Adrenal gland (tissue), 9 donors: ENCODE measurements at regions not wholly inside any gene's neighbourhood (a gene's known extent, or its start where the extent isn't known, plus 50 kb on each side); places are given as distances from the start of the nearest gene placed in this dataset.

ENCODE experiments used
- DNase-seq, 7 donors: peaks; one replicate each; pipeline ENCODE4 v3.0.0-alpha.2; 2019 to 2020
- H3K27ac ChIP-seq, 5 donors: fragments of 200-600 bp; sonication (generic) in 4 of 5; 1 replicate in 3 of 5; 2 replicates in 2 of 5; pipeline versions ENCODE4 v1.5.1 to v1.8.0; 2016 to 2020; ENCODE audit warnings: mild to moderate bottlenecking in 1 of 5
- H3K27me3 ChIP-seq: fragments of 200-600 bp; 2 replicates; pipeline ENCODE4 v1.8.0; 2021
- H3K36me3 ChIP-seq, 2 donors: fragments of 200-600 bp; replicated peaks in 1 of 2; 1 replicate in 1 of 2; 2 replicates in 1 of 2; pipeline versions ENCODE4 v1.5.1 to v1.8.0; 2018 to 2022
- H3K4me1 ChIP-seq, 2 donors: fragments of 200-600 bp; replicated peaks in 1 of 2; 1 replicate in 1 of 2; 2 replicates in 1 of 2; pipeline versions ENCODE4 v1.5.1 to v1.8.0; 2018 to 2021
- H3K4me3 ChIP-seq, 4 donors: fragments of 200-600 bp; sonication (generic) in 3 of 4; one replicate each; pipeline ENCODE4 v1.5.1; 2016 to 2018
- H3K9me3 ChIP-seq, 3 donors: fragments of 200-600 bp; sonication (generic) in 1 of 3; replicated peaks in 1 of 3; 1 replicate in 2 of 3; 2 replicates in 1 of 3; pipeline versions ENCODE4 v1.5.1 to v1.8.0; 2016 to 2021
- POLR2A ChIP-seq, 2 donors: fragments of 450-650 bp; IDR thresholded peaks; one replicate each; pipeline ENCODE4 v1.6.1; 2017; ENCODE audit warnings: antibody characterized with exemption in 2 of 2, mild to moderate bottlenecking in 2 of 2, moderate library complexity in 1 of 2
- WGBS, 4 donors: extraction: QIAGEN DNeasy Blood & Tissue Kit in 2 of 4; methylation state at CpG; one replicate each; pipeline versions ENCODE4 v1.1.5 to v1.1.7; 2013 to 2017; 5-methylcytosine and 5-hydroxymethylcytosine counted together
- intact Hi-C, 2 donors: fragments of 100-400 bp; cut with DNase I; formaldehyde crosslinking; loops; one replicate each; pipeline versions ENCODE4 v1.14.1 to v1.15.0; 2022 to 2023
- TF ChIP-seq, protein P1 (sequence below), 6 experiments: fragments of 450-650 bp in 4 of 6; fragments of 200-600 bp in 2 of 6; sonication (generic) in 1 of 6; IDR thresholded peaks; 1 replicate in 5 of 6; 2 replicates in 1 of 6; pipeline versions ENCODE4 v1.5.1 to v1.8.0; 2016 to 2021; ENCODE audit warnings: antibody characterized with exemption in 6 of 6, mild to moderate bottlenecking in 2 of 6, moderate library complexity in 1 of 6
- donor health status: healthy with polysubstance abuse.
- donor health status: Bipolar disorder and iron deficiency.
- donor health status: DM: yes; HTN: yes; CAD: no.
- donor health status: DM: no; HTN: no; CAD: no.
- donor health status: DM: no; HTN: no; CAD: no.

DNA sequence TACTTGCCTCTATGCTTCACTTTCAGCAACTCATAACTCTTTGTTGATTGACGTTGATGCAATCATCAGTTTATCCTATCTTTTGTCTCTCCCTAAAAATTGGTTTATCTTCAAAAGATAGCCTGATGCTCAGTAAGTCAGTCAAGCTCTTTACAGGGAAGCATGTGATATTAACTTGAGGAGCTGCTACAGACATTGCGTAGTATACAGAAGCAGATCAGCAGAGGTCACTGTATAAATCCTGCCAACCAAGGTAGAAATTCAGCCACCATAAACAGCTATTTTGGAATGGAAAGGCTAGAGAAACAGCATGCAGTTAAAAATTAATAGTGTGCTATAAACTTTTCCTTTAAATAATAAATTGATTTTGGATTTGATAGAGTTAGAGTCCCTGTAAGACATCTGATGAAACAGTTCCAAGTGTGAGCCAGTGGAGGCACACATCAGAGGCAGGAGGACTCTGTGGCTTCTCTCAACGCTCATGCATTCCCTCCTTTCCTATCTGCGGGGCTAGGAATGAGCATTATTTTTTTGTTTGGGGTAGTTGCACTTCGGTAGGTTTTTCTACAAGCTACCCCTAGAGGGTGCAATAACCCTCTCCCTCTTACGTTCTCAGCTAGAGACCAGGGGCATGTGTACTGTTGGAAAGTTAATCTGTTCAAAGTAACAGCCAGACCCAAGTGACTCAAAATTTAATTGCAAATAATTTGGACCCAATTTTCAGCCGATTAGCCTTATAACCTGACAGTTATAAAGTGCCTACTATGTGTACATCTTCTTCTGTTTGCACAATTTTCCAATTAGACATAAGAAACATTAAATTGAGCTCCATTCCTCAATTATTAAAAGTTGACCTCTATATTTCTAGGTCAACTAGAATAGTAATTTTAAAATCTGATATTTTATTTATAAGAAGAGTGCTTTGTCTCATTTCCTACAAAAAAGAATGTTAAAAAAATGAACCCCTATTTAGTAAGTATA is 647.7 kb upstream of the SOX9 start:
- no peaks in the 10 kb centered on the region for H3K4me1 ChIP-seq
- no peaks in the 10 kb centered on the region for H3K9me3 ChIP-seq
- intact Hi-C loops = loop anchor here in 1 of 2 donors (5.0 to 10.0 kb wide), 2 partner anchors 649 to 1072 kb away; partner anchors contain the start of gene SOX9
- H3K27me3 ChIP-seq = peaks cover 4% of the 10 kb centered on the region
- 25 to 27% (median 26%) methylated on average over 7 of the region's 7 CpGs for WGBS, 4 donors
- no peak overlapping the region for H3K4me3 ChIP-seq
- H3K36me3 ChIP-seq = no peaks in the 10 kb centered on the region
- no peak for TF ChIP-seq POLR2A (IDR thresholded peaks at IDR 0.05)
- TF ChIP-seq, protein P1, sequence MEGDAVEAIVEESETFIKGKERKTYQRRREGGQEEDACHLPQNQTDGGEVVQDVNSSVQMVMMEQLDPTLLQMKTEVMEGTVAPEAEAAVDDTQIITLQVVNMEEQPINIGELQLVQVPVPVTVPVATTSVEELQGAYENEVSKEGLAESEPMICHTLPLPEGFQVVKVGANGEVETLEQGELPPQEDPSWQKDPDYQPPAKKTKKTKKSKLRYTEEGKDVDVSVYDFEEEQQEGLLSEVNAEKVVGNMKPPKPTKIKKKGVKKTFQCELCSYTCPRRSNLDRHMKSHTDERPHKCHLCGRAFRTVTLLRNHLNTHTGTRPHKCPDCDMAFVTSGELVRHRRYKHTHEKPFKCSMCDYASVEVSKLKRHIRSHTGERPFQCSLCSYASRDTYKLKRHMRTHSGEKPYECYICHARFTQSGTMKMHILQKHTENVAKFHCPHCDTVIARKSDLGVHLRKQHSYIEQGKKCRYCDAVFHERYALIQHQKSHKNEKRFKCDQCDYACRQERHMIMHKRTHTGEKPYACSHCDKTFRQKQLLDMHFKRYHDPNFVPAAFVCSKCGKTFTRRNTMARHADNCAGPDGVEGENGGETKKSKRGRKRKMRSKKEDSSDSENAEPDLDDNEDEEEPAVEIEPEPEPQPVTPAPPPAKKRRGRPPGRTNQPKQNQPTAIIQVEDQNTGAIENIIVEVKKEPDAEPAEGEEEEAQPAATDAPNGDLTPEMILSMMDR (IDR thresholded peaks at IDR 0.05) = peak; percentile 32 to 60 (median 46)
- no peak overlapping the region for H3K27ac ChIP-seq
- peak in 4 of 7 donors; percentile 13 to 20 (median 16) for DNase-seq

DNA sequence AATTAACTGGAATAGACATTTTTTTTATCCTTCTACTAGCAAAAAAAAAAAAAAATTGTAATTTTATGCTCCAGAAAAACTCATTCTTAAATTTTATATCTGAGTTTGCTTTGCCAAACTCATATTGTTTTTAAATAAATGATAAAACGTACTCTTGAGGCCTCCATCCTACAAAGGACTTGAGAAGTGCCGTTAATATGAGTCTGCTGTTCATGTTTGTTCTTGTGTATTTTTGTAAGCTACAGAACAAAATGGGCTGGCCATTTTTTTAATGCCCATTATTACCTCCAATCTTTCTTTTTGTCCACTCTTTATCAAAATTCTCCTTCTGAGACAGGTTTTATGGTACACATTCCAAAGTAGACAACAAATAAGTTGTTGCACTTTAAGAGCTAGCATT is 643.5 kb upstream of the SOX9 start:
- no peak for DNase-seq
- peaks cover 4% of the 10 kb centered on the region for H3K27me3 ChIP-seq
- no peak for TF ChIP-seq POLR2A (IDR thresholded peaks at IDR 0.05)
- TF ChIP-seq, protein P1 (IDR thresholded peaks at IDR 0.05) = no peak
- 54 to 75% (median 63%) methylated on average over 2 of the region's 2 CpGs for WGBS, 4 donors
- no peaks in the 10 kb centered on the region for H3K4me1 ChIP-seq
- no peak overlapping the region for H3K27ac ChIP-seq
- H3K4me3 ChIP-seq = no peak overlapping the region
- H3K9me3 ChIP-seq = no peaks in the 10 kb centered on the region
- intact Hi-C loops = loop anchor here in 1 of 2 donors (10.0 kb wide), 1 partner anchor 1067 kb away; no protein-coding TSS in a partner anchor
- H3K36me3 ChIP-seq = no peaks in the 10 kb centered on the region

DNA sequence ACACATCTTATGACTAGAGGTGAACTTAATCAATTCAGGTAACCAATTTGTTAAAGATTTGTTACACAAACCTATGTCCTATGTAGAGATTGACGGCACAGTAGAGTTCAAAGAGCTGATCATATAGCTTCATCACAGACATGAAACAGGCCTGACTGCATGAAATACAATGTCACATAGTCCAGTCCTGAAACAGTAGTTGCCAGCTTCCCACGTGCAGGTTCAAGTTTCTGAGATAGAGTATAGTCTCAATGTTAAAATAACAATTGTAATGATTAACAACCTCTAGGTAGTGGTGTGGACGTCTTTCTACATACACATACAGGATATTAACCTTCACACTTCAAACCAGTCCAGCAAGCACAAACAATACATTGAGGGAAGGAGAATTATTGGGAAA is 640.7 kb upstream of the SOX9 start:
- no peak for DNase-seq
- Histone ChIP-seq H3K36me3 (no peaks in the 10 kb centered on the region), H3K9me3 (no peaks in the 10 kb centered on the region), H3K4me1 (no peaks in the 10 kb centered on the region), H3K27ac (no peak overlapping the region), H3K4me3 (no peak overlapping the region), H3K27me3 (no peaks in the 10 kb centered on the region)
- TF ChIP-seq POLR2A (IDR thresholded peaks at IDR 0.05) = no peak
- TF ChIP-seq, protein P1 (IDR thresholded peaks at IDR 0.05) = no peak
- 41 to 75% (median 51%) methylated on average over 3 of the region's 3 CpGs for WGBS, 4 donors
- intact Hi-C loops = no loop called here

DNA sequence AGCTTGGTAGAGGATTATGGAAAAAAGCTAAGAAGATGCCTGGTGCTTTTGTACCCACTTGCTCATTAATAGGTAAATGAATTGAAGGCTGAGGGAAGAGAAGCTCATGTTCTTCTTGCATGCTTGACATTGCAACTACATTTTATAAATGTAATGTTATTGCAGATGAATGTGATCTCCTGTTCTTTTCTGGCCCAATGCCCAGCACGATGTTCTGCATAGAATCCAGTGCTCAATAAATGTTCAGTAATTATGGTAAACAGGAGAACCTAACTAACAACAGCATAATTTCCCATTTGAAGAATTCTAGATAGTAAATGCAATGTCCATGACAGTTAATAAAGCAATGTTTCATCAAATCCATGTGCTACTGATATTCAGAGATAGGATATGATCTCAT is 638.2 kb upstream of the SOX9 start:
- H3K4me3 ChIP-seq = no peak overlapping the region
- no peaks in the 10 kb centered on the region for H3K4me1 ChIP-seq
- intact Hi-C loops = no loop called here
- no peaks in the 10 kb centered on the region for H3K36me3 ChIP-seq
- TF ChIP-seq, protein P1 (IDR thresholded peaks at IDR 0.05) = no peak
- TF ChIP-seq POLR2A (IDR thresholded peaks at IDR 0.05) = no peak
- WGBS, 4 donors = 40 to 60% (median 49%) methylated on average over 1 of the region's 1 CpG
- H3K9me3 ChIP-seq = no peaks in the 10 kb centered on the region
- H3K27ac ChIP-seq = no peak overlapping the region
- no peak for DNase-seq
- no peaks in the 10 kb centered on the region for H3K27me3 ChIP-seq
